Left ventricle myocardium inferior (tissue), 1 donor: ENCODE measurements at regions not wholly inside any gene's neighbourhood (a gene's known extent, or its start where the extent isn't known, plus 50 kb on each side); places are given as distances from the start of the nearest gene placed in this dataset.

ENCODE experiments used
- DNase-seq: peaks from one replicate; pipeline ENCODE4 v3.0.0-alpha.2; 2020
- H3K27ac ChIP-seq: fragments of 200-600 bp; replicated peaks from 2 replicates; pipeline ENCODE4 v1.8.0; 2021
- H3K27me3 ChIP-seq: fragments of 200-600 bp; 2 replicates; pipeline ENCODE4 v1.8.0; 2021; ENCODE audit warnings: low read depth
- H3K36me3 ChIP-seq: fragments of 200-600 bp; 2 replicates; pipeline ENCODE4 v1.8.0; 2021
- H3K4me1 ChIP-seq: fragments of 200-600 bp; 2 replicates; pipeline ENCODE4 v1.8.0; 2021
- H3K4me3 ChIP-seq: fragments of 200-600 bp; 2 replicates; pipeline ENCODE4 v1.8.0; 2021; ENCODE audit warnings: mild to moderate bottlenecking, moderate library complexity
- H3K9me3 ChIP-seq: fragments of 200-600 bp; replicated peaks from 2 replicates; pipeline ENCODE4 v1.8.0; 2021
- CTCF ChIP-seq: fragments of 200-600 bp; IDR thresholded peaks from 2 replicates; pipeline ENCODE4 v1.8.0; 2021; ENCODE audit warnings: antibody characterized with exemption, mild to moderate bottlenecking, borderline replicate concordance
- intact Hi-C: fragments of 100-400 bp; cut with micrococcal nuclease; formaldehyde crosslinking; loops from one replicate; pipeline ENCODE4 v1.11.0; 2022
- donor health status: DM: no; HTN: yes; CAD: no; lungs with severe emphysema.

GRCh38 chr2:852168-852567 lies 98.5 kb upstream of the SNTG2 start:
- H3K27me3 ChIP-seq = peaks cover 25% of the 10 kb centered on the region
- H3K9me3 ChIP-seq = no peaks in the 10 kb centered on the region
- H3K4me1 ChIP-seq = no peaks in the 10 kb centered on the region
- intact Hi-C loops = loop anchor here (10.0 kb wide), 1 partner anchor 693 kb away; no protein-coding TSS in a partner anchor
- DNase-seq = no peak
- no peaks in the 10 kb centered on the region for H3K36me3 ChIP-seq
- TF ChIP-seq CTCF = no peak
- no peak overlapping the region for H3K4me3 ChIP-seq
- no peak overlapping the region for H3K27ac ChIP-seq

GRCh38 chr2:851680-852079 lies 99.0 kb upstream of the SNTG2 start:
- DNase-seq = no peak

GRCh38 chr2:851078-851477 lies 99.6 kb upstream of the SNTG2 start:
- intact Hi-C loops = loop anchor here (10.0 kb wide), 1 partner anchor 694 kb away; no protein-coding TSS in a partner anchor
- TF ChIP-seq CTCF = no peak

More at GRCh38 chr2:851680-852079, 99.0 kb upstream of the SNTG2 start:
- no peaks in the 10 kb centered on the region for H3K9me3 ChIP-seq
- no peak for TF ChIP-seq CTCF
- H3K27ac ChIP-seq = no peak overlapping the region
- H3K4me3 ChIP-seq = no peak overlapping the region
- intact Hi-C loops = loop anchor here (10.0 kb wide), 1 partner anchor 693 kb away; no protein-coding TSS in a partner anchor
- H3K4me1 ChIP-seq = no peaks in the 10 kb centered on the region
- H3K36me3 ChIP-seq = no peaks in the 10 kb centered on the region
- peaks cover 21% of the 10 kb centered on the region for H3K27me3 ChIP-seq

GRCh38 chr2:850429-850828 lies 100.2 kb upstream of the SNTG2 start:
- Histone ChIP-seq H3K9me3 (no peaks in the 10 kb centered on the region), H3K36me3 (no peaks in the 10 kb centered on the region), H3K4me1 (no peaks in the 10 kb centered on the region), H3K27ac (no peak overlapping the region), H3K4me3 (no peak overlapping the region), H3K27me3 (peaks cover 23% of the 10 kb centered on the region)
- intact Hi-C loops = loop anchor here (10.0 kb wide), 1 partner anchor 694 kb away; no protein-coding TSS in a partner anchor
- no peak for TF ChIP-seq CTCF
- no peak for DNase-seq

More at GRCh38 chr2:851078-851477, 99.6 kb upstream of the SNTG2 start:
- Histone ChIP-seq H3K36me3 (no peaks in the 10 kb centered on the region), H3K27me3 (peaks cover 17% of the 10 kb centered on the region), H3K9me3 (no peaks in the 10 kb centered on the region), H3K4me3 (no peak overlapping the region), H3K27ac (no peak overlapping the region), H3K4me1 (no peaks in the 10 kb centered on the region)
- no peak for DNase-seq

GRCh38 chr2:848099-848498 lies 102.5 kb upstream of the SNTG2 start:
- no peak for TF ChIP-seq CTCF
- H3K4me3 ChIP-seq = no peak overlapping the region

More at GRCh38 chr2:848099-848498, 102.5 kb upstream of the SNTG2 start:
- Histone ChIP-seq H3K9me3 (no peaks in the 10 kb centered on the region), H3K36me3 (no peaks in the 10 kb centered on the region), H3K4me1 (no peaks in the 10 kb centered on the region), H3K27ac (no peak overlapping the region), H3K27me3 (peaks cover 38% of the 10 kb centered on the region)
- intact Hi-C loops = no loop called here
- DNase-seq = no peak
